SK-N-SH treated with all-trans-retinoic acid at 6 μM for 48 hours (cell line): ENCODE measurements at regions not wholly inside any gene's neighbourhood (a gene's known extent, or its start where the extent isn't known, plus 50 kb on each side); places are given as distances from the start of the nearest gene placed in this dataset.

Experiments
- ARNTL ChIP-seq: fragments of 450-650 bp; formaldehyde crosslinking; IDR thresholded peaks from 2 replicates; pipeline ENCODE4 v1.5.0; 2020; ENCODE audit warnings: low read depth, mild to moderate bottlenecking, moderate library complexity, borderline replicate concordance
- CSDC2 ChIP-seq: fragments of 250-450 bp; sonication (Bioruptor Pico); IDR thresholded peaks from 2 replicates; pipeline ENCODE4 v1.5.0; 2020; ENCODE audit warnings: mild to moderate bottlenecking, moderate library complexity
- RARB ChIP-seq: fragments of 250-450 bp; sonication (Bioruptor Pico); IDR thresholded peaks from 2 replicates; pipeline ENCODE4 v1.8.0; 2021; ENCODE audit warnings: mild to moderate bottlenecking, moderate library complexity
- TOX ChIP-seq: fragments of 250-450 bp; sonication (Bioruptor Pico); IDR thresholded peaks from 2 replicates; pipeline ENCODE4 v1.8.0; 2021; ENCODE audit warnings: mild to moderate bottlenecking, moderate library complexity, borderline replicate concordance
- ZC3H10 ChIP-seq: fragments of 250-450 bp; sonication (Bioruptor Pico); IDR thresholded peaks from 2 replicates; pipeline ENCODE4 v1.5.1; 2021; ENCODE audit warnings: mild to moderate bottlenecking, moderate library complexity
- ZFP3 ChIP-seq: fragments of 250-450 bp; sonication (Bioruptor Pico); IDR thresholded peaks from 2 replicates; pipeline ENCODE4 v1.5.0; 2020; ENCODE audit warnings: mild to moderate bottlenecking, moderate library complexity
- ZFP30 ChIP-seq: fragments of 450-650 bp; formaldehyde crosslinking; IDR thresholded peaks from 2 replicates; pipeline ENCODE4 v1.5.0; 2022; ENCODE audit warnings: mild to moderate bottlenecking, moderate library complexity
- ZNF565 ChIP-seq: fragments of 450-650 bp; formaldehyde crosslinking; conservative IDR thresholded peaks from 2 replicates; pipeline ENCODE4 v1.5.0; 2020; ENCODE audit warnings: low read depth, mild to moderate bottlenecking, moderate library complexity
- ZNF8 ChIP-seq: fragments of 450-650 bp; formaldehyde crosslinking; IDR thresholded peaks from 2 replicates; pipeline ENCODE4 v1.5.0; 2020; ENCODE audit warnings: mild to moderate bottlenecking, moderate library complexity
- TF ChIP-seq, protein P1 (sequence below): fragments of 250-450 bp; sonication (Bioruptor Pico); IDR thresholded peaks from 2 replicates; pipeline ENCODE4 v1.5.1; 2020; ENCODE audit warnings: low read depth, mild to moderate bottlenecking, moderate library complexity

- TF ChIP-seq TOX (no peak), ZFP3 (CRISPR knock-in tag) (no peak), RARB (CRISPR knock-in tag) (no peak), ZFP30 (CRISPR knock-in tag) (no peak), ZC3H10 (CRISPR knock-in tag) (no peak), ZNF8 (CRISPR knock-in tag) (no peak), CSDC2 (CRISPR knock-in tag) (no peak), ARNTL (CRISPR knock-in tag) (no peak), ZNF565 (CRISPR knock-in tag) (no peak)
- TF ChIP-seq, protein P1, sequence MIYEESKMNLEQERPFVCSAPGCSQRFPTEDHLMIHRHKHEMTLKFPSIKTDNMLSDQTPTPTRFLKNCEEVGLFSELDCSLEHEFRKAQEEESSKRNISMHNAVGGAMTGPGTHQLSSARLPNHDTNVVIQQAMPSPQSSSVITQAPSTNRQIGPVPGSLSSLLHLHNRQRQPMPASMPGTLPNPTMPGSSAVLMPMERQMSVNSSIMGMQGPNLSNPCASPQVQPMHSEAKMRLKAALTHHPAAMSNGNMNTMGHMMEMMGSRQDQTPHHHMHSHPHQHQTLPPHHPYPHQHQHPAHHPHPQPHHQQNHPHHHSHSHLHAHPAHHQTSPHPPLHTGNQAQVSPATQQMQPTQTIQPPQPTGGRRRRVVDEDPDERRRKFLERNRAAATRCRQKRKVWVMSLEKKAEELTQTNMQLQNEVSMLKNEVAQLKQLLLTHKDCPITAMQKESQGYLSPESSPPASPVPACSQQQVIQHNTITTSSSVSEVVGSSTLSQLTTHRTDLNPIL (CRISPR knock-in tag): no peak
Measured at GRCh38 chr2:217452928-217453327, 549.9 kb downstream of the TNS1 start.
